Cortex of kidney (tissue), 1 donor: ENCODE measurements at regions not wholly inside any gene's neighbourhood (a gene's known extent, or its start where the extent isn't known, plus 50 kb on each side); places are given as distances from the start of the nearest gene placed in this dataset.
"Not testable (repeated sequence)": the region's sequence is repeated elsewhere in the genome, so short reads cannot be mapped to it uniquely, and the experiment has no call there.

Source experiments
- DNase-seq: peaks from one replicate; lab custom pipeline; 2025; lab: John Stamatoyannopoulos, UW

DNA sequence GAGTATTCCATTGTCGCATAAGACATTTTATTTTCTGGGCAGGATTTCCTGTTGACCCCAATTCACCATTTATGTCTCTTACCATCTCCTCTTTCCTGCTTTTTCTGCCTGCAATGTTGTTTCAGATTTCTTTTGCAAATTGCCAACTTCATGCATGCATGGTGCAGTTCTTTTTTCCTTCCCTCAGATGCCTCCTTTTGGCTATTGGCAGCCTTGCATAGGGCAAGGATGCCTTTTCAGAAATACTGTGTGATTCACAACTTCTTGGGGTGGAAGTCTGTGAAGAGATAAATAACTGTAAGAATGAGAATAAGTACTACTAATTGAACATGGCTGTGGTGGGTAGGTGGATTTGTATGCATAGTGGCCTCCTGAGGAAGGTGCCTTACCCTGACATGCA, 116.7 kb downstream of the SOX4 start:
- DNase-seq, result no peak

DNA sequence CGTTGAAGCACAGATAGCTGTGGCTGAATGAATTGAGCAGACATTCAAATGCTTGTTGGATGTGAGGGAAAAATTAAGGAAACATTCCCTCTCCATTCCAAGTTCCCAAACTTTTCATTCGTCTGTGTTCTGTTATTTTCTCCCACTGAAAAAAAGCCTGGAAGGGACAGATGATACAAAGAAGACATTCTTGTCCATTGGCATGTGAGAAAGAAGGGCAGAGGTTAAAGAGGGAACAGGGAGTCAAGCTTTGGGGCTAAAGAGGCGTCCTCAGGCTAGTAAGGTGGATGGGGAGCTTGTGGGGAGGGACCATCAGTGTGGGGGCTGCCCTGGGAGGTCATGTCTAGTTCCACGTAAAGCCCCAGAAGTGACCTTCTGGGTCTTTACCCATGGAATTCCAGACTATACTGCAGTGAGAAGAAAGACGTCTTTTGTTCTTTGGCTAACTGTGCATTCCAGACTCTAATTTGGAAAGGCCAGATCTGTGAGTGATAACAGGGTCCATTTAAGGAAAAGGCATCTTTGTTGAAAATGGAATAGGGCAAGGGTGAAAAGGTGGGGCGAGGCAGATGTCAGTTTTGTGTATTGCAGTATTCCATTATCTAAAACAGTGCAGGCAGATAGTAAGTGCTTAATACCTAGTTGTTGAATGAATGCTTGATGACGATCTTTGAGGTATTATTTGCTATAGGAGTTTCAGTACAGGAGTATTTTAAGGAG, 117.5 kb downstream of the SOX4 start:
- DNase-seq, result no peak

DNA sequence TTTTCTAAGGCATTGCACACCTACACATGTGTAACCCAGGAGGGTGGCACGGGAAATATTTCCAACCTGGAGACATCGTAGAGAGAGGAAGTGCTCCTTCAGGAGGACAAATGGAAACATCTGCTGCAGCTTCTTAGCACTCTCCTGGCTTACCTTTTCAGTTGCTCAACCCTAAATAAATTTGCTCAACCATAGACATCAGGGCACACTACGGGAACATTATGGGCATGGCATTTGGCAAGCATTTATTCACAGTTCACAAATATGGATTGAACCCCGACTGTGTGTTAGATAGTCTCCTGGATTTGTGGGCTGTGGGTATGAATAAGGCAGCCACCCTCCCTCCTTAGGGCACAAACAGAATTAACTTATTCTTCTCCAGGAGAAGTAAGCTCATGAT, 118.7 kb downstream of the SOX4 start:
- DNase-seq, result no peak

DNA sequence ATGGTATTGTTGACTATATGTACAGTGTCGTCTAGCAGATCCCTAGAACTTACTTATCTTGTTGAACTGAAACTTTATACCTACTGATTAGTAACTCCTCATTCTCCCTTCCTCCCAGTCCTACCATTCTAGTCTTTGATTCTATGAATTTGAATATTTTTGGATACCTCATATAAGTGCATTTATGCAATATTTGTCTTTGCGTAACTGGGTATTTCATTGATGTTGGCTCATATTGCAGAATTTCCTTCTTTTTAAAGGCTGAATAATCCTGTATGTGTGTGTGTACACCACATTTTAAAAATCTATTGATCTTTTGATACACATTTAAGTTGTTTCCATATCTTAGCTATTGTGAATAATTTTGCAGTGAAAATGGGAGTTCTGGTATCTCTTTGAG, 119.9 kb downstream of the SOX4 start:
- DNase-seq, result no peak

DNA sequence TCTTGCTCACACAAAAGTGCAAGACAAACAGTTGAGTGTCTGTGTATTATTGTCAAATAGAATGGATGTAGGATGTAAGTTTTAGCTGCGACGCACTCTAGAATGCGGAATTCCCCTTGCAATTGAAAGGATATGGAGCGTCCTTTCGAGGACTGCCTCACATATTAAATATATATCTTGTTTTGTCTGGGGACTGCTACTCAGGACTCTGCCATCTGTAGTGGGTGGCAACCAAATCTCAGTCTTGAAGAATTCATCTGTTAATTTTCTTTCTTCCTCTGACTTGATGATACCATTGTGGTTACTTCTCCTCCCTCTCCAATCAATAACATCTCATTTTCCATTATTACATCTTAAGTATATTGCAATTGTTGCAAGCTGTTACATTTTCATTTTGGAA, 121.6 kb downstream of the SOX4 start:
- no peak for DNase-seq

DNA sequence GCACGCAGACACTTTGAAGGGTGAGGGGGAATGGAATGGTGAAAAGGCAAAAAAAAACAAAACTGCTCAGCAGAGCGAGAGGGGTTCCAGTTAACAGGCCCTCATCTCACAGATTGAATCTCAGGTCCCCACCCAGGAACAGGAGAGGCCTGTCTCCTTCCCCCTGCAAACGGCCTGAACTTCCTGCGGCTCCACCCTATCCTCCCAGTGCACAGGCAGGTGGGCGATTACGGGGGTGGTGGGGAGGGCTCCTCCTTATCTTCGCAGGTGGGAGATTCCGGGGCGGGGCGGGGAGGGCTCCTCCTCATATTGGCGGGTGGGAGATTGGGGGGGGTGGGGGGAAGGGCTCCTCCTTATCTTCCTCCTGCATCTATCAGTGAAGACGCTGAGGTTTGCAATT, 129.0 kb downstream of the SOX4 start:
- DNase-seq, result no peak

DNA sequence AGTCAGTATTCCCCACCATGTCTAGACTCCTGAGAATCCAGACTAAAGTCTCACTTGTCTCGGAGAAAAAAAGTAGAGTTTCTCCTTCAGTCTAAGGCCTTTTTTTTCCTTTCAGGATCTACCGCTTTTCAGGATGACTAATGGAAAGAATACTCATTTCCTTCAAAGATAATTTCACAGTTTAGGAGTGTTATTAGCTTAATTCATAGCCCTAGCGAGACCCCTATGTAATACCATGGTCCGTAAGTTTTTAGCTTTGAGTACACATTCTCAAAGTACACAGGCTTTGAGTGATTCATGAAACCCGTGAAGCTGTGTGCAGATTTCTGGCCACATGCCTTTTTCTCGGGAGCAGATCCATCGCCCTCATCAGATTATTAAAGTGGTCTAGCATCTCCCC, 133.1 kb downstream of the SOX4 start:
- DNase-seq, result no peak

DNA sequence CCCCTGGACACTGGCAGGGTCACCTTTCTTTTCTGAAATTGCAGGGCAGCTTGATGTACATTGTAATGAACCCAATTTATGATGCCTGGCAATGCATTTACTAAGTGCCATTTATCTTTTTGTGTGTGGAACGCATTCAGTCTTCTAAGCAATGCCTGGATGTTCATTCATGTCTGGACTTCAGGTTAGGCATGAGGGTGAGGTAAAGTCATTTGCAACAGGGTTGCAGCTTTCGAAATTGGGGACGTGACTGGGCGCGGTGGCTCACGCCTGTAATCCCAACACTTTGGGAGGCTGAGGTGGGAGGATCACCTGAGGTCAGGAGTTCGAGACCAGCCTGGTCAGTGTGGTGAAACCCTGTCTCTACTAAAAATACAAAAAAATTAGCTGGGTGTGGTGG, 134.6 kb downstream of the SOX4 start:
- no peak for DNase-seq

DNA sequence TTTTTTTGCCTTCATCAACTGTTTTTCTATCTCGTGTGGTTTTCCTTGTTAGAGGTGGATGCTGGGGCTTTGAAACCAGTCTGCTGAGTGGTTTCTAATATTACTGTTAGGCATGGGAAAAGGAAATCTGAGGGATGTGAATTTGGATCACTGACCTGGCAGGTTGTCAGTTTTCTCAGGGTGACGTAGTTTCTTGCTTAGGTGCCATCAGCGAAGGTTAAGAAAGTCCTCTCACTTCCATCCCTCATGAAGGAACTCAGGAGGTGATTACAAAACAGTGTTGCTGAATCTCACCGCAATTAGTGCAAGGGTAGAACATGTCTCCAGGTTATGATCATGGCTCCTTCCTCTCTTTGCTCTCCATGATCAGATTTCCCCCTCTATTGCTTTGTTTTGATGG, 135.9 kb downstream of the SOX4 start:
- DNase-seq, result no peak

DNA sequence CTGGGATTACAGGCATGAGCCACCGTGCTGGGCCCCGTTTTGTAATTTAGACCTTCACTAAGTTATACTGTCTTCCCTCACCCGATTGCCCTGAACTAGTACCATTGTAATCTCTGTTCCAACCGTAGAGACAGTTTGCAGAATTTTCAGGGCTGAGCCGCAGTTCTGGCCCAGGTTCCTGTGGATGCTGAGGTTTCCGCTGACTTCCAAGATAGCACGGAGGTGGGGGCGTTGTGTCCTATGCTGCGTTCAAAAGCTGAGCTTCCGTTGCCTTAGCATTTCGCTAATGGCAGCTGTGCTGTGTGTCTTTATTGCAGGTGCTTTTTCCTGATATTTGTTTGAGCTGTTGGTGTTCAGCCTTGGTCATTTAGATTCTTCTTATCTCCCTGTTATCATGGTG, 137.0 kb downstream of the SOX4 start:
- no peak for DNase-seq

DNA sequence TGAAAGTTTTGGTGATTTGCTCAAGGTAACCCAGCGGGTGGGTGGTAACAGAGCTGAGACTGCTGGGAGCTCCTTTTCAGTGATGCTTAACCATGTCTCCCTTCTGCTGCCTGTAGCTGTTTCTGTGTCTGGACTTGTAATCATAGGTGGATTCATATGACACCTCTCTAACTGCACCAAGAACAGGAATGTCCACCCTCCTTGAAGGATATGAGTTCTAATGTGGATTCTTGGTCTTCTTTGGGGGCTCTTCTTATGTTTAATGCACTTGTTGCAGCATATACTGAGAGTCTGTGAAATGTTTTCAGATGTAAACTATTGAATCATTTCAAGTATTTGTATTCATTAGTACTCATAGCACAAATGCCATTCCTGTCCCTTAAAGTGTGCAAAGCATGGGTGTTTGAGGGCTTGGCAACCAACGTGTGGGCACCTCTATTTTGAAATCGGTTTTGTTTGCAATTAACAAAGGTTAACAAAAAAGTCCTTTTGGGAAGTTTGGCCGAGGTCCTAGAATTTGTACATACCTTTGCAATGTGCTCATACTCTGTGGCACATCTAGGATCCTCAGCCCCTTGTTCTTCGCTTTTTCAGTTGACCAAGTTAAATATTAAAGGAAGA, 138.0 kb downstream of the SOX4 start:
- no peak for DNase-seq

DNA sequence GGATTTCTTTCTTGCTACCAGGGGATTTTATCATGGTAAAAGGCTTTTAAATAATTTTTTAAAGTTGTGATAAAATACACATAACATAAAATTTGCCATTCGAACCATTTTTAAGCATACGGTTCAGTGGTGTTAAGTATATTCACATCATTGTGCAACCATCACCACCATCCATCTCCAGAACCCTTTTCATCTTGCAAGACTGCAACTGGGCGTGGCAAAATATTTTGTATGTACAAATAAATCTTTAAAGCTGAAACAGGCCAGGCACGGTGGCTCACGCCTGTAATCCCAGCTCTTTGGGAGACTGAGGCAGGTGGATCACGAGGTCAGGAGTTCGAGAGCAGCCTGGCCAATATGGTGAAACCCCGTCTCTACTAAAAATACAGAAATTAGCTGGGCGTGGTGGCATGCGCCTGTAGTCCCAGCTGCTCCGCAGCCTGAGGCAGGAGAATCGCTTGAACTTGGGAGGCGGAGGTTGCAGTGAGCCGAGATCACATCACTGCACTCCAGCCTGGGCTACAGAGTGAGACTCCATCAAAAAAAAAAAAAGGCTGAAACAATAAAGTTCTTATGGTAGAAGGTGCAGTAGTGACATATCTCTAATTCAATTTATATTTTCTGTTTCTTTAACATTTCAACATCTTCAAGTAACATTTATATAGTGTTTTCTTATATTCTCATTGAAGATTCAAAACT, 138.6 kb downstream of the SOX4 start:
- DNase-seq, result not testable (repeated sequence)

DNA sequence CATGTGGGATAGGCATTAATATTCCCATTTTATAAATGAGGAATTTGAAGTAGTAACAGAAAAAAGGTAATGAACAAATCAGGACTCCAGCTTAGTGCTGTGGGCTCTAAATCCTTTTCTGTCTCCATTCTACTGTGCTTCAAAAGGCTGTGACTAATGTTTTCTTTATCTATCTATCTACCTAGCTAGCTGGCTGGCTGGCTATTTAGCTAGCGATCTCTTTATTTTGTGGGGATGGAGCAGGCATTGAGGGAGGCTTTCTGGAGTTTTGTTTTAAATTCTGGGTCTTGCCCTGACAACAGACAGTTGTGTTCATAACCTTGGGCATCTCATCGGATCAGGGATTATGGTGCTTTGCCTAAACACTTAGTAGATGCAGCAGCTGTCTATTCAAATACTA, 139.2 kb downstream of the SOX4 start:
- DNase-seq, result no peak

DNA sequence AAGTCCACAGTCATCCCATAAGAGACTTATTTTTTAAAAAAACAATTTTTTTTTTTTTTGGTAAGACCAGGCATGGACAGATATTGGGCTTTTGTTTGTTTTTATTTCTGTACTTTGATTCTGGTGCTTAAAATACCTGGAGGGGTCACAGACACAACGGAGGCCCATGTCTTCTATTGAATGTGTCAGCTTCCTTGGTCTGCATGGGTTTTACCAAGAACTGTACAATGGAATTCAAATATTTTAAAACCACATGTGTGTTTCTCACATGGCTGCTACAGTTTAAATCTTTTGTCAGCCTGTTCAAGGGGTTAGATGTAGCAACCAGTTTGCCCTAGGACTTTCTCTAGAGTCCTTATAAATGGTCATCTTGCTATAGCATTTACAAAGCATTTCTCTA, 139.8 kb downstream of the SOX4 start:
- no peak for DNase-seq

DNA sequence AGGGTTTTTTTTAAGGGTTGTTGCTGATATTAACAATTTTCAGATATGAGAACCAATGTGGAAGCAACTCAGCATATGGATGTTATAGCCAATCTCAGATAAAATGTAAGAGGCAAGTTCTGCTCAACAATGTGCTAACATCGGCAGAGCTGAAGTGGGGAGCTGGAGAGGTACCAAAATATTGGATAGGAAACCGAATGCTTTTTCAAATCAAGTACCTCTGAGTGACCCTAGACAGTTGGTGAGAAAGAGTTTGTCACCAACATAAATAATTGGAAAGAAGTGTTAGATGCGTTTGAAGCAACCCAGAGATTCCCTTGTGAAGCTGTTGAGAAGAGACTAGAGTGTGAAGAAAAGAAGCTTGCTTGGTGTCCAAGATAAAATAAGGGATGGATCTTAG, 140.7 kb downstream of the SOX4 start:
- no peak for DNase-seq

DNA sequence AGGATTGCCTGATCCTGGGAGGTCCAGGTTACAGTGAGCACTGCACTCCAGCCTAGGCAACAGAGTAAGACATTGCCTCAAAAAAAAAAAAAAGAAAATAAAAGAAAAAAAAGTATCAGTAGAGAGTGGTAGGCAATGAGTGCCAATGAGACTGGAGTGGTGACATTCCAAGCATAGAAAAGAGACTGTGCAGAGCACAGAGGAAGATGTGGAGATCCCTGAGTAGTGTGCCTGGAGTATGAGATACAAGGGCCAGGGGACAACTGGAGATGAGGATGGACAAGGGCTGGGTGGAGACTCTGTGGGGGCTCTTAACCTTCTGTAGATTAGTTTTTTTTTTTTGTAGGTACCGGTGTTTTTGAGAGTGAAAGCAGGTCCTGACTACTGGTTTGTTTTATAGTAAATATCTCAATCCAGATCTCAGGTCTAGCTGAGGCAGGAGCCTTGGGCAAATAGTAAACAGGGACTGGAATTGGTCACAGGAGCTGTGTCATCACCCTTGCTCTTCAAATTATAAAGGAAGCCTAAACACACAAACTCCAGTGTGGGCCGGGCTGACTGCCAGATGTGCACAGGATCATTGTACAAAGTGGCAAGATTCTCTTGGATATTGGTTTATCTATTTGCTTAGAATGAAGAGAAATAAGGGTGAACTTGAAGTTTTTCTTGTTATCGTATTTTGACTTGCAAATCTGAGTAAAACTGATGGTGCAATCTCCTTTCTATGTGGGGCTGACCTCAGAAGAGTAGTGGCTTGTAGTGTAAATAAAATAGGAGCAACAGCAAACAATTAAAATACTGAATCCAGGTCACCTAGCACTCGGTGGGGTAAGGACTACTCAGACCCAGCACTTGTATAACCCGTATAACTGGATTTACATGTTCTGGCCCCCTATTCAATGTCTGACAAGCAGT, 144.9 kb downstream of the SOX4 start:
- DNase-seq, result no peak

DNA sequence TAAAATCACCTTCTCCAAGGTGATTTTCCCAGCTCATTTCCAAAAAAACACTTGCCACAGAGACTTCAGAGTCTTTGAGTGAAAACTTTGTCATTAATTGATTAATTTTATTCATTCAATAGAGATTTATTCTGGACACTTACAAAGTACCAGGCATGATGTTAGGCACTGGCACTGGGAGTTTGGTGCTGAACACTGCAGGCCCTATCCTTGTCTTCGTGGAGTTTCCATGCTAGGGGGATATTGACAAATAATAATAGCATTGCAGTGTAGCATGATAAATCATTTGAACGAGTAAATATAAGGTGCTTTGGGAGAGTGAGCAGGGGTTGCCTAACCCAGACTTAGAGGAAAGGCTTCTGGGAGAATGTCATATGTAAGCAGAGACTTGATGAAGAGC, 145.7 kb downstream of the SOX4 start:
- DNase-seq, result no peak

DNA sequence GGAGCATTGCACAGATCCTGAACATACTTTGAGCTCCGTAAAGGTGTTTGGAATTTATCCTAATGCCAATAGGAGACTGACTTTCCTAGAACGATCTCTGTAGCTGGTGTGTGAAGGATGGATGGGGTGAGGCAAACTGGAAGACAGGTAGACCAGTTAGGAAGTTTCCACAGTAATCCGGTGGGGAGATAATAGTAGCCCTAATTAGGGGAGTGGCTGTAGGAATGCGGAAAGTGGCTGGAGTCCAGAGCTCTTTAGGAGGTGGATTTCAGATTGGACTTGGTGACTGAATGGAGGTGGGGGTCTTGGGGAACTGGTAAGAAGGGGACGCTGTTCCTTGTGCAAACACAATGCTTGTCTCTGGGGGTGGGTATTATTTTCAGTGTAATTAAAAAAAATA, 146.3 kb downstream of the SOX4 start:
- no peak for DNase-seq

DNA sequence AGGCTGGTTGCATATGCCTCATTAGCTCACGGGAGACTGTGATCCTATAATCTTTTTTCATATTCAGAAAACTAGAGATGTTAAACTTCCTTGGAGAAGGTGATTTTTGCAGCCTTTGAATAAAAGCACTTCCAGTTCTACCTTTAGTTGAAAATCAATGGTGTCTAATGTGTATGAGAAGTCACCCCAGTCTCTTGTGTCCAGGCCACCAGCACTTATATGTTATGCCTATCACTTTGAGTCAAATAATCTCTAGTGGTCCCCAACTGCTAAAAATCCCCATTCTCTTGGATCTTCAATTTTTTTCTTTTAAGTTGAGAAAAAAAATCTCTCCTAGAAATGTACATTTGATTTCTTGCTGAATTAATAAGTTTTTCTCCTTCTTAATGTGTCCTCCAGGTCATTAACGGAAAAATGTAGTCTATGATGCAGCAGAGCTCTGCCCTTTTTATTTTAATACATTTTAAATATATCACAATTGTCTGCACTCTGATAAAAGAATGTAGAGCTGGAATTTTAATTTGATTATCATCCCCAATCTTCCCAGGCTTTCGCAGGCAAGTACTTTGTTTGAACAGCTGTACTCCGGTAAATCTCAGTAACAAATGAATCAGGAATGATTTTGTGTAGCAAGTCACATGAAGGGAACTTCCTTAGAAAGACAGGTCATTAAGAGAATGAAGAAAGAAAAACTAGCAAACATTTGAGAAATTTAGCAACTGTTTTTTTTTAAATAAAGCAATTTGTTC, 147.0 kb downstream of the SOX4 start:
- no peak for DNase-seq

DNA sequence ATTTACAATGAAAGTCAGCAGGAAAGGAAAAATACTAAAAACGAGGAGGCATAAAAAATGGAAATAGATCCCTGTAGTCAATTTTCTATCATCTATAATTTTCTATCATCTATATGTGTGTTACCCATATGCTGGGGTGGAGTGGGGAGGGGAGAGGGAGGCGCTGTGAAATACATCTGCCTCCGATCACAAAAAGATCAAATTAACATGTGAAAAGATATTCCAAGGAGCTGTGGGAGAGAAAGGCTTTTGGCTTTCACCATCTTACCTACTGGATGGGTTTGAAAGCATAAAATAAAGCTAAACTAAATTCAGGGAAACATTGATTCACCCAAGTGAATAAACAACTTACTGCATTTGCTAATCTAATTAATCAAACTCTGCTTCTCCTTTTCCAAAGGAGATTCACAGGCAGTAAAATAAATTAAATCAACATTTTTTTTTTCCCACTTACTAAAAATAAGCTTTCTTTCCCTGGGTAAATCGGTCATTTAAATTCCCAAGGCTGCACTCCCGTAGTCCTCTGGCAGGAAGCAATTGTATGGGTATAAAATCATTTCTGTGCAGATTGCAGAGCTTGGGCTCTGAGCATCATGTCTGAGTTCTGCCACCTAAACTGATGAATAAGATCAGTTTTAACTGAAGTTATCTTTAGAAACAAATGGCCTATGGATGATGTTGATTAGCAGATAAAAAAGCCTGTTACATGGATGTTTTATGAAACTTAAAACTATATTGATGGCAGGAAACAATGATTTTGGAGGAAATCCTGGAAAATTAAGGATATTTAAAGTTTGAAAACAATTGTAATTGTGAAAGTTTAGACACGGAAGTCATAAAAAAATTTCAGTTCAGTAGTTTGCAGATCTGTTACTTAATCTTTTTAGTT, 147.9 kb downstream of the SOX4 start:
- DNase-seq, result no peak

DNA sequence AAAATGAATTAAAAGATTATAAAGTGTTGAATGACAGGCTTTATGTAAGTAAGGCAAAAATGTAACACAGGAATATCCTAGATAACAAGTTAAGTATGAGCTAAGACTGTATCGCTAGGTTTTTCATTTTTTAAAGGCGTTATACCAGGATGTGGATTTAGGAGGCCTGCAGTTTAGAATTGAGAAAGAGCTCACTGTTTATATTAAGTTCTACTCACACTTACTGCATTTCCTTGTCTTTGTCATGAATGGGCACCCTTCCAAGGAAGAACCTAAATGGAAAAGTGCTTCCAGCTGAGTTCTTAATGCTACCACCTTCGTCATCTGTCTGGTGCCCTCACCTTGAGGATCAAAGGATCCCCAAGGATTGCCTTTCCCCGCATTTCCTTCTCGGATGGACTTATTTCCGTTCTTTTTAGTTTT, 148.7 kb downstream of the SOX4 start:
- no peak for DNase-seq
